SK-N-DZ (cell line): ENCODE measurements at regions not wholly inside any gene's neighbourhood (a gene's known extent, or its start where the extent isn't known, plus 50 kb on each side); places are given as distances from the start of the nearest gene placed in this dataset.
"Not testable (repeated sequence)": the region's sequence is repeated elsewhere in the genome, so short reads cannot be mapped to it uniquely, and the experiment has no call there.

Experiments
- DNase-seq: peaks from one replicate; pipeline ENCODE4 v3.0.0-alpha.2; 2015; ENCODE audit warnings: low spot score

- not testable (repeated sequence) for DNase-seq
Measured at GRCh38 chr12:61264294-61264693, 995.9 kb upstream of the USP15 start.

- DNase-seq: no peak
Measured at GRCh38 chr12:61267474-61267873, 992.7 kb upstream of the USP15 start.

DNA sequence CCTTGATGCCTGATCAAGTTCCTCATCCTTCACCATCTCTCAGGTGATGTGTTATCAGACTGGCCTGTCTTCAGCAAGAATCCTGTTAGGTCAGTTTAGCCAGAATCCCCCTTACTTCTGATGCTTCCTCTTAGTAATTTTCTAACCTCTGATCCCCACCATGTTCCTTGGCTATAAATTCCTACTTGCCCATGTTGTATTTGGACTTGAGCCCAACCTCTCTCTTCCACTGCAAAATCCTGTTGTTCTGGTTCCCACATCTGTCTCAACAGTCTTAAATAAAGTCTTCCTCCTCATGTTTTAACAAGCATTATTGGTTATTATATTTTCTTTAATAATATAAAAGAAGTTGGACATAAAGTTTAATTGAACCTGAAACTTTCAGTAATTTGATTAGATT, 987.8 kb upstream of the USP15 start:
- no peak for DNase-seq

- no peak for DNase-seq
Measured at GRCh38 chr12:61282790-61283575, 977.2 kb upstream of the USP15 start.

DNA sequence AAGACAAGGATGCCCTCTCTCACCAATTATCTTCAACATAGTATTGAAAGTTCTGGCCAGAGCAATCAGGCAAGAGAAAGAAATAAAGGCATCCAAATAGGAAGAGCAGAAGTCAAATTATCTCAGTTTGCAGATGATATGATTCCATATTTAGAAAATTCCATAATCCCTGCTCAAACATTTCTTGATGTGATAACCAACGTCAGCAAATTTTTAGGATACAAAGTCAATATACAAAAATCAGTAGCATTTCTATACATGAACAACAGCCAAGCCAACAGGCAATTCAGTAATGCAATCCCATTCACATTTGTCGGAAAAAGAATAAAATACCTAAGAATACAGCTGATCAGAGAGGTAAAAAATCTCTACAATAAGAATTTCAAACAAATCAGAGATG, 969.7 kb upstream of the USP15 start:
- no peak for DNase-seq

DNA sequence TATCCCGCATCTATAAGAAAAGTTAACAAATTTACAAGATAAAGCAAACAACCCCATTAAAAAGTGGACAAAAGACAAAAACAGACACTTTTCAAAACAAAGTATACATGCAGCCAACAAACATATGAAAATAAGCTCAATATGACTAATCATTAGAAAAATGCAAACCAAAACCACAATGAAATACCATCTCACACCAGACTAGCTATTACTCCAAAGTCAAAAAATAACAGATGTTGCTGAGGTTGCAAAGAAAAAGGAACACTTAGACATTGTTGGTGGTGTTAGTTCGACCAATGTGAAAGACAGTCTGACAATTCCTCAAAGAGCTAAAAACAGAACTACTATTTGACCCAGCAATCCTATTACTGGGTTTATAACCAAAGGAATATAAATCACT, 968.6 kb upstream of the USP15 start:
- no peak for DNase-seq

DNA sequence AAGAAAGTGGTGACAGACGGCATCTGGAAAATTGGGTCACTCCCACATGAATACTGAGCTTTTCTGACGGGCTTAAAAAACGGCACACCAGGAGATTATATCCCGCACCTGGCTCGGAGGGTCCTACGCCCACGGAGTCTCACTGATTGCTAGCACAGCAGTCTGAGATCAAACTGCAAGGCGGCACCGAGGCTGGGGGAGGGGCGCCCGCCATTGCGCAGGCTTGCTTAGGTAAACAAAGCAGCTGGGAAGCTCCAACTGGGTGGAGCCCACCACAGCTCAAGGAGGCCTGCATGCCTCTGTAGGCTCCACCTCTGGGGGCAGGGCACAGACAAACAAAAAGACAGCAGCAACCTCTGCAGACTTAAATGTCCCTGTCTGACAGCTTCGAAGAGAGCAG, 966.2 kb upstream of the USP15 start:
- DNase-seq: not testable (repeated sequence)

DNA sequence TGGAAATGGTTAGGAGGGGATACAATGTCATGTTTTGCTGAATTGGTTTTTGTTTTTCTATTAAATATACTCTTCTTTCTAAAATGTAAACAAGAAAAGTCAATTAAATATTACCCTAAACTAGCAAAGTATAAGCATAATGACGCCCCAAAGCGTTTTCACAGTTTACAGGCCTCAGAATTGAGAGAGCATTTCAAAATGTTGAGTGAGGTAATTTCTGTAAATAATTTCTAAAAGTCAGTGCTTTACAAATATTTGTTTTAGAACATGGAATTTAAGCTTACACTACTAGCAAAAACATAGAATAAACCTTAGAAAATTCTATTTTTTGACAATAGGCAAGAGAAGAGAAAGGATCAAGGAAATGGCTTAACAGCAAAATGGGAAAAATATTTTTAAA, 958.4 kb upstream of the USP15 start:
- DNase-seq: no peak

DNA sequence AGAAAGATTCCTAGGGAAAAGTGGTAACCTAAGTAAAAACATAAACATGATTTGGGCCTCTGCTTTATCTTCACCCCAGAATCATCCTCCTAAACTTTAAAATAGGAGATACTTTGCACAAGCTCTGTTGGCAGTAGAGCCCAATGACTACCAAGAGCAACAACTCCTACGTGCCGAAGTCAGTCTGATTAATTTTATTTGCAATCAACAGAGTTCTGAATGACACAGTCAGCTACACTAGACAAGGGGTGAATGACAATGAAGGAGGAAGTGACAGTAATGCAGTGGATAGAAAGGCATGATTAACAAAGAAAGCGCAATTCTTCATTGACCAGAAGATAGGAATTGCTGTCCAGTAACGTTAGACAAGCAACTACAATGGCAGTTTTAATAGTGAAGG, 957.9 kb upstream of the USP15 start:
- DNase-seq: no peak

GRCh38 chr12:61308220-61308619, 952.0 kb upstream of the USP15 start:
- DNase-seq: no peak

- no peak for DNase-seq
Measured at GRCh38 chr12:61311413-61311812, 948.8 kb upstream of the USP15 start.

DNA sequence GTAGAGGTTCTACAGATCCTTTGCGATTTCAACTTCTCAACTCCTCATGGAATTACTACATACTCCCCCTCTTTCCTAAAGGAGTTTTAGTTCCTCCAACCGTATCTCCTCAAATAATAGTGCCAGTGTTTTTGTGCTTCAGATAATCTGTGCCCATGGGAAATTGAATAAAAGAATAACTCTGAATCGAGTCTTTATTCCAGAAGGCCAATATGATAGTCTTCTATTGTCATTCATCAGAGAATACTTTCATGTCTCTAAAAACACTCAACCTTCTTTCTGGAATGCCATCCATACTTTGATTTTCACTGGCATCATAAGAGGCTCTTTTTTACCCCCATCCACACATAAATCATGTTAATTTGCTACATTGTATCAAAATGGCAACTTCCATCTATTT, 911.3 kb upstream of the USP15 start:
- no peak for DNase-seq

DNA sequence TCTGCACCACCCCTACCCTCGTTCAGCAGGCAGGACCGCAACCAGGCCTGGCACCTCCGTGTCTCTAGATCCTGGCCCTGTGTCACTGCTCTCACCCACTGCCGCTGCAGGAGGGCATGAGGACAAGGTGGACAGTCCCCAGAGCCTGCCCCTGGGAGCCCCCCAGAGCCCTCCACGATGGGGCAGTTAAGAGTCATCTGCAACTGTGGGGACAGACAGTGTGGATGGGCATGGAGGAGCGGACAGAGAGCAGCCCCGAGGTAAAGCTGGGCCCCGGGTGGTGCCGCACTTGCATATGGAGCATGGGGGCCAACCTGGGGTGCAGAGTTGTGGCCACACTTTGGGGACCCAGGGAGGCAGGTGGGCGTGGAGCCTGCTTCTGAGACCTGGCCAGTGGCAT, 905.1 kb upstream of the USP15 start:
- no peak for DNase-seq

DNA sequence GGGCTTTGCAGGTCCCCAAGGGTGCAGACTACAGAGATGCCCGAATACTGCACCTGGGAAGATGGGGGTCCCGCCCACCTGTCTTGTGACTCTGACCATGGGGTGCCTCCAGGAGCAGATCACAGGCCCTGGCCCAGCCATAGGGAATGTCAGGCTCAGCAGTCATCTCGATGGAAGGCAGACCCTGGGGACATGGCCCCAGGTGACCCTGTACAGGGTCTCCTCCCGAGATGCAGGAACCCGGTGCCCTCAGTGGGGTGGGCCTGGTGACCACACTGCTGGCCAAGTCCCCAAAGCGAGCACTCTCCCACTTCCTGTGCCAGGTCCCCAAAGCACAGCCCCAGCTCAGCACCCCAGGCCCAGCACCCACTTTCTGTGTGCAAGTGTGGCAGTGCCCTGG, 903.7 kb upstream of the USP15 start:
- no peak for DNase-seq

DNA sequence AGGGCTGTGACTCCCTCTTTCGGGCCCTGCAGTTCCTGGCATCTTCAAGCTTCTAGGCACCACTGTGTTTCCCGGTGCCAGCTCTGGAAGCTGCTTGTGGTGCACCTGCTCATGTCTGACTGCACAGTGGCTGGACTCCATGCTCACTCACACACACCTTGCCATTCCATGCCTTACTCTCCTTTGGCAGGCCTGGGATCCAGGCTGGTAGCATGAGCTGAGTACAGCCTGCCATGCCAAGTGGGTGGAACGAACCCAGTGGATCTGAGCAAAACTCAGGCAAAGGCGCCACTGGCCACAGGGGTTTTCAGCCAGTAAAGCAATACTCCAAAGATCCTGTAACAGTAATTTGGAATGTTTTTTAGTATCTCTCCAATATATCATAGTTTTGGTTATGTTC, 902.7 kb upstream of the USP15 start:
- no peak for DNase-seq

- no peak for DNase-seq
Measured at GRCh38 chr12:61362037-61362436, 898.2 kb upstream of the USP15 start.

GRCh38 chr12:61365001-61365400, 895.2 kb upstream of the USP15 start:
- DNase-seq: no peak

DNA sequence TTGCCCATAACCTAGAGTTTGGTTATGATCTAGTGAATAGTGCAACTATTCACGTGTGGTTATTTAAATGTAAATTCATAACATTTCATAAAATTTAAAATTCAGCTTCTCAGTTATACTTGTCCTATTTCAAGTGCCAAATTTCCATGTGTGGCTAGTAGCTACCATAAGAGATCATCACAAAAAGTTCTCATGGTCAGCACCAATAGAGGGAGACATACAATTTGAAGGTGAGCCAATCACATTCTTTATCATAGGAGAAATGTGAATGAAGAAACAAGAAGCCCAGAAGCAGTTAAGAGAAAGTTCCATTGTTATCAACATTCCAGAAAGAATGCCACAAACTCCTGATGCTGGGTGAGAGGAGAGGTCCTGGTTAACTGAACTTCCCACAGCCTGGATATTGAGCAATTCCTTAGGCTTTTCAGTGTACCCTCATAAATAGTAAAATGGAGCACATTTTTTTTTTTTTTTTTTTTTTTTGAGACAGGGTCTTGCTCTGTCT, 892.9 kb upstream of the USP15 start:
- DNase-seq: no peak

DNA sequence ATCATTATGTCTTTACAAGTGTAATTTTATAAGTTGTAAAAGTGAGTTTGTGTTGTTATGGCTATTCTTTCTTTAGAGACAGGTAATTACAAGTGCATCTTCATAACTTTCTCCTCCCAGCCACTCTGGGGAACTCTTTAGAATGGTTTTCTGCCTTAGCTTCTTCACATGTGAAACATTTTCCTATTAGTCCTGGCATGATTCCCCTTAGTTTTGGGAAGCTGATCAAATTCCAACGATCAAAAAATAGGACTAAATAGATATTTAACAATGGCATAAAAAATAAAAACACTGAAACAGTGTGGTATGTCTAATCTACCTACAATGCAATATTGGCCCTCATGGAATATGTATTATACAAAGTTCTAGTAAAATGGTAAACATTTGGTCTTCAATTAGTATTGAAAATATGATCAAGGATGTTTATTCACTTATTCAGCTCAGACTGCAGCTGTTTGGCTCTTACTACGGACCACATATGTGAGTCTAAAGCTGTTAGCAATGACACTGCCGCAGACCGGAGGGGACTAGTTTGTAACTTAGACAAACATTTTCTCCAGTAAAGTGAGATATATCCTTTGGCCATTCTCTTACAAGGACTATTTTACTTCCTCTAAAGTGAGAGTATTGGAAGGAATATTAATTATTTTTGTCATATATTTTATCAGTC, 890.8 kb upstream of the USP15 start:
- DNase-seq: no peak

DNA sequence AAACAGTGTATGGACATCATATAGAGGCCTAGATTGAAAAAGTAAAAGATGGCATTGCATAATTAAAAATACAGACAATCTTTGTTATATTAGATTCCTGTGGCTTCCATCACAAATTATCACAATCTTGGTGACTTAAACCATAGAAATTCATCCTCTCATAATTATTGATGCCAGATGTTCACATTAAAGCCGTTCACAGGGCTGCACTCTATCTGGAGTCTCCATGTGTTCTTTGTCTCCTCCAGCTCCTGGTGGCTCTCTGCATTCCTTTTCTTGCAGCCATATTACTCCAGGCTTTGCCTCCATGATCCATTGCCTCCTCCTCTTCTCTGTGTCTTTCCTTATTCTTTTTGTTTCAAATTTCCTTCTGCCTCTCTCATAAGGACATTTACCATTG, 875.7 kb upstream of the USP15 start:
- no peak for DNase-seq

DNA sequence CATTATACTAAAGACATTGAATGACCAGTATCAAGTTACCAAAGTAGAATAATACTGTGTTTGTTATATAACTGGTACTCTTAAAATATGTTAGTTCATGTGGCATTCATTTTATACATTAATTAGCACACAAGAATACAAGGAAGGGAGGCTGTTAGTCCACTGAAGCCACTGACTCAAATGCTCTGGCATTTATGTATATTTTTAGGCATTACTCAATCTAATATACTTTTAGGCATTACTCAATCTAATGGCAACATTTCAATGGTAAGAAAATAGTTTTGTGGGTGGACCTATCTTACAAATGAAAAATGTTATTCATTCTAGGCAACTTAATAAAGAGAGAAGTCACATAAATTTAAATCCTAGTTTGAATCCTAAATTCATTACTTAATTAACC, 874.4 kb upstream of the USP15 start:
- no peak for DNase-seq

- DNase-seq: no peak
Measured at GRCh38 chr12:61397668-61398067, 862.5 kb upstream of the USP15 start.

DNA sequence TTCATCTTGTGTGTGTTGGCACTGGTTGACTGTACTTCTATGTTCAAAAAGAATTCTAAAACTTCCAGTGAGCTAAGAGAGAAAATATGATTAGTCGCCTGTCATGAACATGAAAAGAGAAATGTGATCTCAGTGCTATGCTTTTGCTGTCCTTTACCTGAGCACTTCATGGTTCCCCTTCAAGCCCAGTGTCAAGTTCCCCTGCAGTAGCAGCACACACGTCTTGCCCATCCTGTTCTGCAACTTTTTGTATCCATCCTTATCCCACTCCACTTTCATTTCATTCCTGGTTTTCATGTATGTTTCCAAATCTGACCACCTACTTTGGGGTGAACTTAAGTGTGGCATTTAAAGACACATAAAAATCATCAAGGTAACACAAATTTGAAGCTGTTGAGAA, 848.0 kb upstream of the USP15 start:
- no peak for DNase-seq
